Fibroblast of lung (primary cell): ENCODE measurements at regions not wholly inside any gene's neighbourhood (a gene's known extent, or its start where the extent isn't known, plus 50 kb on each side); places are given as distances from the start of the nearest gene placed in this dataset.

Source experiments
- DNase-seq, 2 donors: peaks; one replicate each; pipeline versions ENCODE4 v3.0.0 to v3.0.0-alpha.2; 2010; ENCODE audit warnings: low read depth in 2 of 2
- H2AFZ ChIP-seq: 2 replicates; pipeline ENCODE4 v1.5.1; 2012; ENCODE audit warnings: low read length, control low read depth, inconsistent platforms
- H3K27ac ChIP-seq: 2 replicates; pipeline ENCODE4 v1.5.1; 2011; ENCODE audit warnings: low read length, control low read depth; ENCODE audit not compliant: insufficient read depth
- H3K27me3 ChIP-seq: 2 replicates; pipeline ENCODE4 v1.5.1; 2011; ENCODE audit warnings: mild to moderate bottlenecking, low read length; ENCODE audit not compliant: control insufficient read depth, insufficient read depth
- H3K36me3 ChIP-seq: 2 replicates; pipeline ENCODE4 v1.5.1; 2011; ENCODE audit warnings: low read length; ENCODE audit not compliant: control insufficient read depth, insufficient read depth
- H3K4me1 ChIP-seq: 2 replicates; pipeline ENCODE4 v1.5.1; 2011; ENCODE audit warnings: low read length; ENCODE audit not compliant: control insufficient read depth, insufficient read depth; ENCODE audit errors: extremely low read depth
- H3K4me2 ChIP-seq: 2 replicates; pipeline ENCODE4 v1.5.1; 2011; ENCODE audit warnings: low read length, control low read depth; ENCODE audit not compliant: insufficient read depth; ENCODE audit errors: extremely low read depth
- H3K4me3 ChIP-seq, 4 experiments: fragments of 200-600 bp in 1 of 4; sonication (generic) in 1 of 4; replicated peaks in 1 of 4; 2 replicates each; pipeline ENCODE4 v1.5.1; 2011 to 2016; ENCODE audit warnings: low read length in 4 of 4, low read depth in 3 of 4, mild to moderate bottlenecking in 3 of 4, control low read depth in 2 of 4, inconsistent platforms in 1 of 4, mixed read lengths in 1 of 4; ENCODE audit not compliant: insufficient read depth in 1 of 4; ENCODE audit errors: control extremely low read depth in 1 of 4
- H3K79me2 ChIP-seq: 2 replicates; pipeline ENCODE4 v1.5.1; 2012; ENCODE audit warnings: mild to moderate bottlenecking, low read length, inconsistent platforms; ENCODE audit not compliant: control insufficient read depth, insufficient read depth
- H3K9ac ChIP-seq: 2 replicates; pipeline ENCODE4 v1.5.1; 2011; ENCODE audit warnings: mild to moderate bottlenecking, low read length, control low read depth; ENCODE audit not compliant: insufficient read depth
- H3K9me3 ChIP-seq: 2 replicates; pipeline ENCODE4 v1.5.1; 2012; ENCODE audit warnings: low read depth, low read length; ENCODE audit not compliant: control insufficient read depth, insufficient read depth
- H4K20me1 ChIP-seq: 2 replicates; pipeline ENCODE4 v1.5.1; 2011; ENCODE audit warnings: low read length; ENCODE audit not compliant: control insufficient read depth, insufficient read depth; ENCODE audit errors: extremely low read depth
- CTCF ChIP-seq, 2 donors: IDR thresholded peaks in 1 of 2; conservative IDR thresholded peaks in 1 of 2; 1 replicate in 1 of 2; 2 replicates in 1 of 2; pipeline ENCODE4 v1.5.1; 2011 to 2012; ENCODE audit warnings: low read length in 2 of 2, control low read depth in 1 of 2, inconsistent platforms in 1 of 2, low read depth in 1 of 2, mild to moderate bottlenecking in 1 of 2
- EZH2 ChIP-seq: IDR thresholded peaks from 2 replicates; pipeline ENCODE4 v1.5.1; 2012; ENCODE audit warnings: low read length, control low read depth, mild to moderate bottlenecking; ENCODE audit errors: missing control alignments

- no peaks in the 10 kb centered on the region for H3K9me3 ChIP-seq
- H3K36me3 ChIP-seq = no peaks in the 10 kb centered on the region
- no peak overlapping the region for H3K4me3 ChIP-seq
- no peak for DNase-seq
- H4K20me1 ChIP-seq = no peaks in the 10 kb centered on the region
- H3K27me3 ChIP-seq = no peaks in the 10 kb centered on the region
- no peak overlapping the region for H2AFZ ChIP-seq
- H3K79me2 ChIP-seq = no peaks in the 10 kb centered on the region
- TF ChIP-seq EZH2 (no peak), CTCF (conservative IDR thresholded peaks at IDR 0.05 in 1 of 2, IDR thresholded peaks at IDR 0.05 in 1 of 2; ENCODE audit: low read depth in 1 of 2, low read length in 2 of 2) (no peak)
- no peak overlapping the region for H3K4me2 ChIP-seq
- no peak overlapping the region for H3K9ac ChIP-seq
- no peak overlapping the region for H3K27ac ChIP-seq
- no peaks in the 10 kb centered on the region for H3K4me1 ChIP-seq
Measured at GRCh38 chr10:52419281-52419680, 105.2 kb downstream of the DKK1 start.

GRCh38 chr10:52420656-52421055, 106.6 kb downstream of the DKK1 start:
- no peaks in the 10 kb centered on the region for H3K27me3 ChIP-seq
- H2AFZ ChIP-seq = no peak overlapping the region
- no peak for TF ChIP-seq EZH2
- no peak for TF ChIP-seq CTCF (conservative IDR thresholded peaks at IDR 0.05 in 1 of 2, IDR thresholded peaks at IDR 0.05 in 1 of 2; ENCODE audit: low read depth in 1 of 2, low read length in 2 of 2)

GRCh38 chr10:52423369-52423768, 109.3 kb downstream of the DKK1 start:
- TF ChIP-seq CTCF (conservative IDR thresholded peaks at IDR 0.05 in 1 of 2, IDR thresholded peaks at IDR 0.05 in 1 of 2; ENCODE audit: low read depth in 1 of 2, low read length in 2 of 2) (no peak), EZH2 (no peak)
- peak in 1 of 2 donors; percentile 33 for DNase-seq
- no peaks in the 10 kb centered on the region for H3K36me3 ChIP-seq
- H3K27ac ChIP-seq = no peak overlapping the region
- H3K4me1 ChIP-seq = no peaks in the 10 kb centered on the region
- H3K9ac ChIP-seq = no peak overlapping the region
- no peaks in the 10 kb centered on the region for H3K9me3 ChIP-seq
- no peak overlapping the region for H3K4me2 ChIP-seq
- no peak overlapping the region for H3K4me3 ChIP-seq
- no peaks in the 10 kb centered on the region for H3K79me2 ChIP-seq
- no peaks in the 10 kb centered on the region for H3K27me3 ChIP-seq
- H4K20me1 ChIP-seq = no peaks in the 10 kb centered on the region
- H2AFZ ChIP-seq = no peak overlapping the region

More at GRCh38 chr10:52420656-52421055, 106.6 kb downstream of the DKK1 start:
- Histone ChIP-seq H3K36me3 (no peaks in the 10 kb centered on the region), H3K4me1 (no peaks in the 10 kb centered on the region), H3K79me2 (no peaks in the 10 kb centered on the region), H3K4me2 (no peak overlapping the region), H3K9me3 (no peaks in the 10 kb centered on the region), H3K27ac (no peak overlapping the region), H4K20me1 (no peaks in the 10 kb centered on the region), H3K9ac (no peak overlapping the region), H3K4me3 (no peak overlapping the region)
- DNase-seq = peak in 1 of 2 donors; percentile 74
